LoVo (cell line): ENCODE measurements at regions not wholly inside any gene's neighbourhood (a gene's known extent, or its start where the extent isn't known, plus 50 kb on each side); places are given as distances from the start of the nearest gene placed in this dataset.
A peak's percentile ranks its signal among the peaks of the same experiment; 100 is the strongest.
"Not testable (repeated sequence)": the region's sequence is repeated elsewhere in the genome, so short reads cannot be mapped to it uniquely, and the experiment has no call there.

Experiments
- DNase-seq: peaks from one replicate; pipeline ENCODE4 v3.0.0-alpha.2; 2016; ENCODE audit warnings: low spot score

GRCh38 chr1:817071-817599 lies 106.6 kb upstream of the SAMD11 start:
- not testable (repeated sequence) for DNase-seq

GRCh38 chr1:817658-818617 lies 105.8 kb upstream of the SAMD11 start:
- DNase-seq: not testable (repeated sequence)

- no peak for DNase-seq
Measured at GRCh38 chr1:818618-819291, 105.0 kb upstream of the SAMD11 start.

GRCh38 chr1:820962-821361 lies 102.8 kb upstream of the SAMD11 start:
- no peak for DNase-seq

- not testable (repeated sequence) for DNase-seq
Measured at GRCh38 chr1:826808-827207, 96.9 kb upstream of the SAMD11 start.

- peak; percentile 86 for DNase-seq
Measured at GRCh38 chr1:827211-828063, 96.3 kb upstream of the SAMD11 start.

GRCh38 chr1:829324-829723 lies 94.4 kb upstream of the SAMD11 start:
- not testable (repeated sequence) for DNase-seq

- not testable (repeated sequence) for DNase-seq
Measured at GRCh38 chr1:829932-830331, 93.8 kb upstream of the SAMD11 start.

GRCh38 chr1:830750-831149 lies 93.0 kb upstream of the SAMD11 start:
- DNase-seq: not testable (repeated sequence)

GRCh38 chr1:831522-831921 lies 92.2 kb upstream of the SAMD11 start:
- DNase-seq: no peak

GRCh38 chr1:832136-832535 lies 91.6 kb upstream of the SAMD11 start:
- DNase-seq: no peak

GRCh38 chr1:833226-833625 lies 90.5 kb upstream of the SAMD11 start:
- not testable (repeated sequence) for DNase-seq

- not testable (repeated sequence) for DNase-seq
Measured at GRCh38 chr1:835509-835908, 88.2 kb upstream of the SAMD11 start.

- not testable (repeated sequence) for DNase-seq
Measured at GRCh38 chr1:837601-838000, 86.1 kb upstream of the SAMD11 start.

- not testable (repeated sequence) for DNase-seq
Measured at GRCh38 chr1:838291-838690, 85.4 kb upstream of the SAMD11 start.

- DNase-seq: not testable (repeated sequence)
Measured at GRCh38 chr1:840592-840991, 83.1 kb upstream of the SAMD11 start.

GRCh38 chr1:841671-842425 lies 81.9 kb upstream of the SAMD11 start:
- DNase-seq: not testable (repeated sequence)

- DNase-seq: not testable (repeated sequence)
Measured at GRCh38 chr1:842799-843198, 80.9 kb upstream of the SAMD11 start.

GRCh38 chr1:843946-844345 lies 79.8 kb upstream of the SAMD11 start:
- not testable (repeated sequence) for DNase-seq

GRCh38 chr1:844472-845026 lies 79.2 kb upstream of the SAMD11 start:
- no peak for DNase-seq

GRCh38 chr1:845641-846040 lies 78.1 kb upstream of the SAMD11 start:
- not testable (repeated sequence) for DNase-seq
